Activated CD8-positive, alpha-beta memory T cell treated with anti-CD3 and anti-CD28 coated beads, Interleukin-2, amount 50 U/mL, for 4 hours (primary cell): ENCODE measurements at regions not wholly inside any gene's neighbourhood (a gene's known extent, or its start where the extent isn't known, plus 50 kb on each side); places are given as distances from the start of the nearest gene placed in this dataset.

Source experiments
- DNase-seq: peaks from one replicate; pipeline ENCODE4 v3.0.0-alpha.2; 2020

DNA sequence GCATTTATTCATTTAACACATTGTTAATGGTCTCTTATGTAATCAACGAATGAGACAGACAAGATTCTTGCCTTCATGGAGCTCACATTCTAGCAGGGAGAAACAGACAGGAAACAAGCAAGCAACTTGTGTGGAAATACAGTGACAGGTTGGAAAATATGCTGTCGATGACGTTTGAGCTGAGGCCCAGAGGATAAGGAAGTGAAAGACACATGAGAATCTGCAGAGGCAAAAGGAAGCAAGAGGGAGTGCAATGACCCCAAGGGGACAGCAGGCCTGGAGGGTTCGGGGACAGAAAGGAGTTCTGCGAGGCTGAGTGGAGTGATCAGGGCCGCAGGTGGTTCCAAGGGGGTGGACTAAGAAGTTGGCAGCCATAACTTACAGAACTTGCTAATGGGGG is 60.6 kb upstream of the AKT3 start:
- DNase-seq: no peak

DNA sequence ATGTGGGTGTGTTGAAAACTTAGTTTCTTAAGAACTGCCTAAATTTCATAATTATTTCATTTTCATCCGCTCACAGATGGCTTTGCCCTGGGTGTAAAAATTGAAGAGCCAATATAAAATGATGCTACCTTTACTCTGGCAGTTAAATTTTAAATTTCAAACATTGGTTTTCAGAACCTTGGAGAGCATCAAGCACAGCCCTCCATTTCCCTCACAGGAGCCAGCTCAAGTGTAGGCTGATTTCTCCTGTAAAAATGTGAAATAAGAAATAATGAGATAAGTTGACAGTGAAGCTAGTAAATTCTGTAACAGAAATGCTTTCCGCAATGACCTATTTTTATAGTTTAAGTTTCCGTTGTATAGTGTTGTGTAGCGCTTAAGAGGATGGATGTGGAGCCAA is 53.9 kb upstream of the AKT3 start:
- no peak for DNase-seq

DNA sequence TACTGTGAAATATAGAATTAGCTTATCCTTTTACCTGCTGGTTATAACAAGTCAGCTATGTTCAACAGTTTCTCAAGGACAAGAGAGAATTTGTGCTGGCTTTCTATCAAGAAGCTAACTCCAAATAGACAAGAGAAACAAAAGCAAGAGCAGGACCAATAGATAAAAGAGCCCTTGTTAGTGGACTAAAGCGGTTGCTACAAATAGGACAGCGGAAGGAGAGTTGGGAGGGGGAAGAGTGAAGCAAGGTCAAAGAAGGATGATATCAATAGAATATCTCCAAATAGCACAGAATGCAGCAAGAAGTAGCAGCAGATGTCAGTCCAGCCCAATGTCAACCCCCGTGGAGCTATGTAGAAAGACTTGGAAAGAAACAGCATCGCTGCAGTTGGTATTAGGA is 53.0 kb upstream of the AKT3 start:
- DNase-seq: no peak

DNA sequence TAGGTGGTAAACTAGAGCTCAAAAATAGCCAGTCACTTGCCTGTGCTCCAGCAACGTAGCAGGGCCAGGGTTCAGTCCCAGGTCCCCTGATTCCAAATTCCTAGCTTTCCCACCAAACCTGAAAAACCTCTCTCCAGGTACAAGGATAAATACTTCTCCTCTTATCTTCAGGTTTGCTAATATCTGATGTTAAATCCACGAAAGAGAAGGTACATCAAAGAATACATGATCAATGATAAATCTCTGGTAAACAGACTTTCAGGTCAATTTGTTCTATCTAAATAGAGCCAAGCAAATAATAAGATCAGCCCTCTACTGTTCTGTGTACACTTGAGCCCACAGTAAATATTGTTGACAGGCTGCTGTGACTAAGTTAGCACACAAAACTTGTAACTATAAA is 52.1 kb upstream of the AKT3 start:
- DNase-seq: no peak
